ENCODE measurements at regions not wholly inside any gene's neighbourhood (a gene's known extent, or its start where the extent isn't known, plus 50 kb on each side); places are given as distances from the start of the nearest gene placed in this dataset.

GRCh38 chr3:3559786-3560185 lies 239.4 kb upstream of the LRRN1 start:
- TF ChIP-seq POLR2A (IDR thresholded peaks at IDR 0.05; ENCODE audit: low read length) (no peak), GATA1 (IDR thresholded peaks at IDR 0.05; ENCODE audit: low read depth, low read length) (no peak)
